ENCODE measurements at regions not wholly inside any gene's neighbourhood (a gene's known extent, or its start where the extent isn't known, plus 50 kb on each side); places are given as distances from the start of the nearest gene placed in this dataset.

DNA sequence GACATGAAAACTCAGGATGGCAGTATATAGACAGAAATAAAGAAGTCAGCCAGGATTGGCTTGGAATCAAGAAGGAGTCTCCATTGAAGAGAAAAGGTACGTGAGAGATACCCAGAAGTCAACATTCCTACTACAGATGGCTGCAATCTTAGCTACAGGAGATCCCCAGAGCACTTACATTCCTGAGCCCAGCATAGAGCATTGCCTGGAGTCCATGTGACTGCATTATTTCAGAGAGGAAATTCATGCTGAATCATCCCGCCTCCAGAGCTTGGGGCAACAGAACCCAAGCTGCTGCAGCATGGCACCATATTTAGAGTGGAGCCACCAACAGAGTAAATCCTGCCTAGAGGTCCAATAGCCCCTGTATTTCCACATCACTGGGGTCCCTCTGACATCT, 125.0 kb upstream of the GRIK2 start:
- Histone ChIP-seq H4K20me1 (ENCODE audit: insufficient read depth, low read depth, low read length) (no peaks in the 10 kb centered on the region), H3K27ac (ENCODE audit: low read length) (no peak overlapping the region), H3K9me2 (replicated peaks; ENCODE audit: insufficient read depth, low read length) (no peaks in the 10 kb centered on the region), H3K9ac (ENCODE audit: low read length) (no peak overlapping the region), H3K9me3 (ENCODE audit: low read length) (no peaks in the 10 kb centered on the region; the same call in 1 of the 2 replicates), H2AFZ (ENCODE audit: low read length) (no peak overlapping the region), H3K36me3 (ENCODE audit: insufficient read depth, low read length) (no peaks in the 10 kb centered on the region), H3K4me1 (ENCODE audit: low read length) (no peaks in the 10 kb centered on the region), H3K4me2 (ENCODE audit: low read depth, low read length, poor library complexity, severe bottlenecking) (no peak overlapping the region), H3K27me3 (ENCODE audit: low read length) (no peaks in the 10 kb centered on the region), H3K79me2 (ENCODE audit: low read length) (no peaks in the 10 kb centered on the region), H3K4me3 (ENCODE audit: low read length) (no peak overlapping the region)
- DNase-seq = no peak

GRCh38 chr6:101275251-101275650, 118.3 kb upstream of the GRIK2 start:
- H2AFZ ChIP-seq (ENCODE audit: low read length) = no peak overlapping the region
- H3K9me2 ChIP-seq (replicated peaks; ENCODE audit: insufficient read depth, low read length) = no peaks in the 10 kb centered on the region
- no peaks in the 10 kb centered on the region for H4K20me1 ChIP-seq (ENCODE audit: insufficient read depth, low read depth, low read length)
- DNase-seq = no peak
- H3K9ac ChIP-seq (ENCODE audit: low read length) = no peak overlapping the region
- no peaks in the 10 kb centered on the region for H3K36me3 ChIP-seq (ENCODE audit: insufficient read depth, low read length)
- no peaks in the 10 kb centered on the region for H3K9me3 ChIP-seq (ENCODE audit: low read length)
- no peaks in the 10 kb centered on the region for H3K4me1 ChIP-seq (ENCODE audit: low read length)
- no peaks in the 10 kb centered on the region for H3K79me2 ChIP-seq (ENCODE audit: low read length)
- H3K4me3 ChIP-seq (ENCODE audit: low read length) = no peak overlapping the region
- H3K27ac ChIP-seq (ENCODE audit: low read length) = no peak overlapping the region
- no peaks in the 10 kb centered on the region for H3K27me3 ChIP-seq (ENCODE audit: low read length)
- H3K4me2 ChIP-seq (ENCODE audit: low read depth, low read length, poor library complexity, severe bottlenecking) = no peak overlapping the region

DNA sequence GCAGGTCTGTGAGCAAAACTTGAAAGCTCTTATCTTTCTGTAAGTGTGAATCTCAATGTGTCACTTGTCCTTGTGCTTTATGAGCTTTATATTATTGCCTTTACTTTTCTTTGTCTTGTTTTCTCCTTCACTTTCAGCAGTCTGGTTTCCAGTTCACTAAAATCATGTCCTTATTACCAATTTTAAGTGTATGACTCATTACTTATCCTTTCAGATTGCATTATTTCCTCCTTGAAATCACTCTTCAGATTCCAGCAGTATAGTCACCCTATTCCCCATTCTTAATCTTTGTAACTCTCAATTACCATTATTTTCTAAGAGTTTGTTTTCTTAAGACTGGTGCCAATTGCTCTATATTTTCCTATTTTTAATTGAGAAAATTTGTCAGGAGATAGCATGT, 117.4 kb upstream of the GRIK2 start:
- Histone ChIP-seq H3K27me3 (ENCODE audit: low read length) (no peaks in the 10 kb centered on the region), H2AFZ (ENCODE audit: low read length) (no peak overlapping the region), H3K79me2 (ENCODE audit: low read length) (no peaks in the 10 kb centered on the region), H3K9me2 (replicated peaks; ENCODE audit: insufficient read depth, low read length) (no peaks in the 10 kb centered on the region), H3K4me3 (ENCODE audit: low read length) (no peak overlapping the region), H3K27ac (ENCODE audit: low read length) (no peak overlapping the region), H3K36me3 (ENCODE audit: insufficient read depth, low read length) (no peaks in the 10 kb centered on the region), H3K4me1 (ENCODE audit: low read length) (no peaks in the 10 kb centered on the region), H4K20me1 (ENCODE audit: insufficient read depth, low read depth, low read length) (no peaks in the 10 kb centered on the region), H3K9ac (ENCODE audit: low read length) (no peak overlapping the region), H3K4me2 (ENCODE audit: low read depth, low read length, poor library complexity, severe bottlenecking) (no peak overlapping the region), H3K9me3 (ENCODE audit: low read length) (no peaks in the 10 kb centered on the region)
- DNase-seq = no peak

DNA sequence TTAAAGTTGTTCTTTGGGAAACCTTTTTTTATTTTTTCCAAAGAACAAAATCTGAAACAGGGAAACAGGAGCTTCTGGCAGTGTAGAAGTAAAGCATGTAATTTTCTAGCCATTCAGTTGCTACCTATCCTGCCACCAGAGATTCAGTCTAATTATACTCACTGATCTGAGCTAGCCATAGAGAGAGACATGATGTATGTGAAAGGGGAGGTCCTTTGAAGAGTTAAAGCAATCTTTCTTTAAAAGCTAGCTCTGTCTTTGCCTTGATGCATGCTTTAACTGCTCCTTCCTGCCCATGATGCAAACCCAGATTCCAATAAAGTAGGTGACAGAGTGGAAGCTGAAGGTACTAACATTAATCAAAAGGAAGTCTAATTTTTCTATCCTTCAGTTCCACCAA, 114.1 kb upstream of the GRIK2 start:
- Histone ChIP-seq H3K9me3 (ENCODE audit: low read length) (no peaks in the 10 kb centered on the region), H3K79me2 (ENCODE audit: low read length) (no peaks in the 10 kb centered on the region), H3K27ac (ENCODE audit: low read length) (no peak overlapping the region), H3K4me1 (ENCODE audit: low read length) (no peaks in the 10 kb centered on the region), H3K36me3 (ENCODE audit: insufficient read depth, low read length) (no peaks in the 10 kb centered on the region), H2AFZ (ENCODE audit: low read length) (no peak overlapping the region), H4K20me1 (ENCODE audit: insufficient read depth, low read depth, low read length) (no peaks in the 10 kb centered on the region), H3K9ac (ENCODE audit: low read length) (no peak overlapping the region), H3K9me2 (replicated peaks; ENCODE audit: insufficient read depth, low read length) (no peaks in the 10 kb centered on the region), H3K27me3 (ENCODE audit: low read length) (no peaks in the 10 kb centered on the region), H3K4me3 (ENCODE audit: low read length) (no peak overlapping the region), H3K4me2 (ENCODE audit: low read depth, low read length, poor library complexity, severe bottlenecking) (no peak overlapping the region)
- DNase-seq = no peak

- Histone ChIP-seq H3K4me1 (ENCODE audit: low read length) (no peaks in the 10 kb centered on the region), H3K9ac (ENCODE audit: low read length) (no peak overlapping the region)
Observed at GRCh38 chr6:101281266-101281665, 112.2 kb upstream of the GRIK2 start.

GRCh38 chr6:101284131-101284530, 109.4 kb upstream of the GRIK2 start:
- H4K20me1 ChIP-seq (ENCODE audit: insufficient read depth, low read depth, low read length) = no peaks in the 10 kb centered on the region
- H3K9ac ChIP-seq (ENCODE audit: low read length) = no peak overlapping the region
- H3K4me3 ChIP-seq (ENCODE audit: low read length) = no peak overlapping the region
- no peaks in the 10 kb centered on the region for H3K27me3 ChIP-seq (ENCODE audit: low read length)
- no peak overlapping the region for H2AFZ ChIP-seq (ENCODE audit: low read length)
- no peak for DNase-seq
- no peak overlapping the region for H3K27ac ChIP-seq (ENCODE audit: low read length)
- no peak overlapping the region for H3K4me2 ChIP-seq (ENCODE audit: low read depth, low read length, poor library complexity, severe bottlenecking)
- no peaks in the 10 kb centered on the region for H3K9me3 ChIP-seq (ENCODE audit: low read length)
- no peaks in the 10 kb centered on the region for H3K9me2 ChIP-seq (replicated peaks; ENCODE audit: insufficient read depth, low read length)
- H3K79me2 ChIP-seq (ENCODE audit: low read length) = no peaks in the 10 kb centered on the region
- H3K36me3 ChIP-seq (ENCODE audit: insufficient read depth, low read length) = no peaks in the 10 kb centered on the region
- no peaks in the 10 kb centered on the region for H3K4me1 ChIP-seq (ENCODE audit: low read length)

More at GRCh38 chr6:101281266-101281665, 112.2 kb upstream of the GRIK2 start:
- H3K27me3 ChIP-seq (ENCODE audit: low read length) = no peaks in the 10 kb centered on the region
- no peak overlapping the region for H2AFZ ChIP-seq (ENCODE audit: low read length)
- no peaks in the 10 kb centered on the region for H3K9me3 ChIP-seq (ENCODE audit: low read length)
- H4K20me1 ChIP-seq (ENCODE audit: insufficient read depth, low read depth, low read length) = no peaks in the 10 kb centered on the region
- H3K4me2 ChIP-seq (ENCODE audit: low read depth, low read length, poor library complexity, severe bottlenecking) = no peak overlapping the region
- H3K9me2 ChIP-seq (replicated peaks; ENCODE audit: insufficient read depth, low read length) = no peaks in the 10 kb centered on the region
- no peaks in the 10 kb centered on the region for H3K36me3 ChIP-seq (ENCODE audit: insufficient read depth, low read length)
- no peak overlapping the region for H3K4me3 ChIP-seq (ENCODE audit: low read length)
- H3K27ac ChIP-seq (ENCODE audit: low read length) = no peak overlapping the region
- no peak for DNase-seq
- H3K79me2 ChIP-seq (ENCODE audit: low read length) = no peaks in the 10 kb centered on the region

GRCh38 chr6:101286146-101286545, 107.4 kb upstream of the GRIK2 start:
- H3K4me2 ChIP-seq (ENCODE audit: low read depth, low read length, poor library complexity, severe bottlenecking) = no peak overlapping the region
- no peaks in the 10 kb centered on the region for H3K79me2 ChIP-seq (ENCODE audit: low read length)
- no peaks in the 10 kb centered on the region for H3K4me1 ChIP-seq (ENCODE audit: low read length)
- H3K27me3 ChIP-seq (ENCODE audit: low read length) = no peaks in the 10 kb centered on the region
- no peak overlapping the region for H3K4me3 ChIP-seq (ENCODE audit: low read length)
- no peaks in the 10 kb centered on the region for H3K9me2 ChIP-seq (replicated peaks; ENCODE audit: insufficient read depth, low read length)
- H3K27ac ChIP-seq (ENCODE audit: low read length) = no peak overlapping the region
- H4K20me1 ChIP-seq (ENCODE audit: insufficient read depth, low read depth, low read length) = no peaks in the 10 kb centered on the region
- DNase-seq = no peak
- H3K9me3 ChIP-seq (ENCODE audit: low read length) = no peaks in the 10 kb centered on the region
- H3K36me3 ChIP-seq (ENCODE audit: insufficient read depth, low read length) = no peaks in the 10 kb centered on the region
- H2AFZ ChIP-seq (ENCODE audit: low read length) = no peak overlapping the region
- no peak overlapping the region for H3K9ac ChIP-seq (ENCODE audit: low read length)

- no peaks in the 10 kb centered on the region for H3K9me2 ChIP-seq (replicated peaks; ENCODE audit: insufficient read depth, low read length)
- H4K20me1 ChIP-seq (ENCODE audit: insufficient read depth, low read depth, low read length) = no peaks in the 10 kb centered on the region
- H3K27ac ChIP-seq (ENCODE audit: low read length) = no peak overlapping the region
- H3K36me3 ChIP-seq (ENCODE audit: insufficient read depth, low read length) = no peaks in the 10 kb centered on the region
- no peak overlapping the region for H3K4me3 ChIP-seq (ENCODE audit: low read length)
- no peak overlapping the region for H2AFZ ChIP-seq (ENCODE audit: low read length)
- no peak overlapping the region for H3K4me2 ChIP-seq (ENCODE audit: low read depth, low read length, poor library complexity, severe bottlenecking)
- H3K27me3 ChIP-seq (ENCODE audit: low read length) = no peaks in the 10 kb centered on the region
- no peaks in the 10 kb centered on the region for H3K79me2 ChIP-seq (ENCODE audit: low read length)
- H3K9me3 ChIP-seq (ENCODE audit: low read length) = no peaks in the 10 kb centered on the region
- no peak for DNase-seq
- no peaks in the 10 kb centered on the region for H3K4me1 ChIP-seq (ENCODE audit: low read length)
- H3K9ac ChIP-seq (ENCODE audit: low read length) = no peak overlapping the region
Observed at GRCh38 chr6:101290346-101290745, 103.2 kb upstream of the GRIK2 start.

- no peak for DNase-seq
- H4K20me1 ChIP-seq (ENCODE audit: insufficient read depth, low read depth, low read length) = no peaks in the 10 kb centered on the region
- no peaks in the 10 kb centered on the region for H3K9me3 ChIP-seq (ENCODE audit: low read length)
- H3K36me3 ChIP-seq (ENCODE audit: insufficient read depth, low read length) = no peaks in the 10 kb centered on the region
- H3K27ac ChIP-seq (ENCODE audit: low read length) = no peak overlapping the region
- H3K79me2 ChIP-seq (ENCODE audit: low read length) = no peaks in the 10 kb centered on the region
- H2AFZ ChIP-seq (ENCODE audit: low read length) = no peak overlapping the region
- H3K4me2 ChIP-seq (ENCODE audit: low read depth, low read length, poor library complexity, severe bottlenecking) = no peak overlapping the region
- no peak overlapping the region for H3K4me3 ChIP-seq (ENCODE audit: low read length)
- H3K9ac ChIP-seq (ENCODE audit: low read length) = no peak overlapping the region
- no peaks in the 10 kb centered on the region for H3K9me2 ChIP-seq (replicated peaks; ENCODE audit: insufficient read depth, low read length)
- no peaks in the 10 kb centered on the region for H3K4me1 ChIP-seq (ENCODE audit: low read length)
- H3K27me3 ChIP-seq (ENCODE audit: low read length) = no peaks in the 10 kb centered on the region
Observed at GRCh38 chr6:101294051-101294638, 99.4 kb upstream of the GRIK2 start.

All from Karpas-422 (cell line).